GM18867 (cell line): ENCODE measurements at regions not wholly inside any gene's neighbourhood (a gene's known extent, or its start where the extent isn't known, plus 50 kb on each side); places are given as distances from the start of the nearest gene placed in this dataset.

Experiments
- ATAC-seq: cut with Tn5 transposase; IDR thresholded peaks from one replicate; pipeline ENCODE4 v1.9.1; 2021; ENCODE audit warnings: mild to moderate bottlenecking, moderate library complexity; ENCODE audit not compliant: unreplicated experiment

DNA sequence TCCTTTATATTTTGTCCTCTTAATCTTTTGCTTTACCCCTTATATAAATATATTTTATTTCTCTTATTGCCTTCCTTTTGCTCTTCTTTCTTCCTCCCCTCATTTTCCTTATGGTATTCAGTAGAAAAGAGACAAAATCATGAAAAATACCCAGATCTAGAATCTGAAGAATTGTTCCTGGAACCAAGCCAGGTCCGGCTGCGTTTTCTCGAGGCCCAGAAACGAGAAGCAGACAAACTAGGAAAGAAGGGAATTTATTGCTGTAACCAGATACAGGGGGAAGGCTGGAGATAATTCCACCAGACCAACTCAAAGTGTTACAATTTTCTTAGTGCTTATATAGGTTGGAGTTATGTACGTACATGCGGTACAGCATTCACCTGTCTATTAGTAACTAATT is 328.7 kb downstream of the GABRG1 start:
- no peak for ATAC-seq

DNA sequence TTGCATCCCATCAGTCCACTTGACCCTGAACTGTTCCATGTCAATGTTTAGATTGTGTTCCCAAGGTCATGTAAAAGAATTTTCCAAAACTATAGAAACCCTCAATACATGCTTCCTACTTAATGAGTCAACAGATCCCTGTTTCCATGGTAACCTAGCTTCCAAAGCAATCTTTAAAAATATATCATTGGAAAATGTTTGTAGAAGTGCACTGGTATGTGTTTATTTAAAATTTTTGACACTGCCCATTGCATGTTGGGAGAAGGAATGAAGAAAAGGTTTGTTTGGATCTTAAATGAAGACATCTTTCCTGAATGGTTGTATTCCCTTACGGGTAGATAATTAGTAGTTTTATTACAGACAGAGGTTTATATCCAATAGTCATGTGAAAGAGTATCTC is 345.3 kb downstream of the GABRG1 start:
- ATAC-seq, result no peak

DNA sequence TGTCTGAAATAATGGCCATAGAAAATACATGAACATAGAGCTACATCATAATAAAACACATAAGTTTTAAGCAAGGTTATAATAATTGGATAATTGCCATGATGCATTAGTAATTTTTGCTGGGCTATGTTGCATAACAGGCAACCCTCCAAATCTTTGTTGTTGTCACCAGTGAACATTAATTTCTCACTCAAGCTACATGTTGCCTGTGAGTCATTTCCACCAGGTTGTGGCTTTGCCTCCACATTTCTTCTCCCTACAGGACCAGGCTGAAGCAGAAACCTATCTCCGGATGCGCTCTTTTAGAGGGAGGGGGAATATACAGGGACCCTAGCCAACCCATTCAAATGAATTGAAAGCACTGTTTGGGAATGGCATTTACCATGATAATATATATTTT is 347.7 kb downstream of the GABRG1 start:
- no peak for ATAC-seq

DNA sequence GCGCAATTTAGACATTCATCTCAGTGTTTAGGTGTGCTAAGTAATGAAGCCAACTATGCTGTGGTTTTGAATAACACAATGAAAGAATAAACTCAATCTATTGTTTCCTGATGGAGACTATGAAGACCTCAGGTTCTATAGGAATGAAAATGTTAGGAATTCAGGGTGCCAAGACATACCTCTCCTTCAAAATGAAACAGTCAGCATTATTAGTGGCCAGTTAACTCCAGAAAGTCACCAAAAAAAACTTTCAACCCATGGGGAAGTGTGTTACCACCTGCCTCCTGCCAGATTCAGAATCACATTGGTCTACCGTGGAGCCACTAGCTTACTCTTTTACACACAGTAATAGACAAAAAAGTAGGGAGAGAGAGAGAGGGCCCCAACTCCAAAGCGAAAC is 352.9 kb downstream of the GABRG1 start:
- no peak for ATAC-seq

DNA sequence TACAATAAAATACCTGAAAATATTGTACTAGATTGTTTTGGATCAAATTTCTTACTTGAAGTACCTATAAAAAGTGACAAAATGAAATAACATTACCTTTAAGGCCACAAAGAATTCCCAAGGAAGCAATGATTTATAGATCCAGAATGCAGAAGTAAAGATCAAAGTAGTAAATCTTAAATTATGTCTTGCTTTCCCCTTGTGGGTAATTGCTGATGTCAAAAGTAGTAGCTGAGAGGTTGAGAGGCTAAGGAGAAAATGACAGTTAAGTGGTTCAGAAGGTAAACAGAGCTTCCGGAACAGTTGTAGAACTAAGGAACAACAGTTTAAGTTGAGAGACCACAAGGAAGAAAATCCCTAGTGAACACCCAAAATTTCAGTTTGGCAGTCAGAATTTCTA is 358.3 kb downstream of the GABRG1 start:
- no peak for ATAC-seq

DNA sequence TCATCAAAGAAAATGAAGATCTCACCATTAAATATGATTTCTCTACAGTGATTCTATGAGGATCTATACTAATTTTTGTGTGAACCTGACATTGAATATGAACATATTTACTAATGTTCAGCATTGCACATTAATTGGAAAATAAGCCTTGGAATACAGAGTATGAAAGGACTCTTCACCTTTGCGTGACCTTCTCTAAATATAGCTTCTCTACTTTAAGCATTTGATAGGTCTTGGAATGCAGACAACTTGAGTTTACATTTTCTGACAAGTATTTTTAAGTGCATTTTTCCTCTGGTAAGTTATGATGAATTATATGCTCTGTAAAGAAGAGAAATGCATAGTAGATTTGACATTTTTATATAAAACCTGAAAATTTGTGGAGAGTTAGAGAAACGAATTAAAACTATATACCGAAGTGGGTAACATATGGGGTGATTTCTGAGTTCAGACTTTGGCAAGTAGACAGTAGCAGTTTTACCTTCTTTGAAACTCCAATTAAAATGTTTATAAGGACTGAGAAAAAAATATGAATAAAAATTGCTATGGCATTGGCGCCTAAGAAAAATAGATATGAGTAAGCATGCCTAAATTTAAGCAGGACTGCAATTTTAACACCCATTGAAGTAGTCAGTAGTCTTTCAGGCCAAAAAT is 371.9 kb downstream of the GABRG1 start:
- ATAC-seq, result no peak

DNA sequence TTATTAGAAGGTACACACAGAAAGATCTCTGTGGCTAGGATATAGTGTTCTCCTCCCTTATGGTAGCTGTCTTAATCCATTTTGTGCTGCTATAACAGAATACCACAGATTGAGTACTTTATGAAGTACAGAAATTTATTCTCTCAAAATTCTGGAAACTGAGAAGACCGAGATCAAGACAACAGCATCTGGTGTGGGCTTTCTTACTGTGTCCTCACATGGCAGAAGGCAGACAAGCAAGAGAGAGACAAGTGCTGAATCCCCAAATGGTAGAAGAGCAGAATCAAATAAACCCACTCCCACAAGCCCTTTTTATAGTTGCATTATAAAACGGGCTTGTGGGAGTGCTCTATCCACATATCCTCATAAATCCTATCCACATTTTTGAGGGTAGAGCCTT is 373.1 kb downstream of the GABRG1 start:
- no peak for ATAC-seq

DNA sequence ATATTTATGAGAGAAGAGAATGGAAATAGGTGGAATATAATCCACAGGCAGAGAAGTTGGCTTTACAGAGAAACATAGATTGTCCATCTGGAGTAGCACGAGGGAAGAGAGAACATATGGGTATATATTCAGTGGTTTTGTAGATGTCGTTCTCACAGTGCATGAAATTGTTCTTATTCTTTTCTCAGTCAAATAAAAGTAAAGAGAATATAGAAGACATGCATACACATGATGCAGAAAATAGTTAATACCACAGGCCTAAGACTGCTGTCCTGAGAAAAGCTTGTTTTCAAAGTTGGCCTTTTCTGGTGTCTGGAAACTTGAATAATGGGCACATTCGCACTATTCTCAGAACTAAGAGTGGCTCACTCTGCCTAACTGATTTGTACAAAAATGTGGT is 378.1 kb downstream of the GABRG1 start:
- ATAC-seq, result no peak

DNA sequence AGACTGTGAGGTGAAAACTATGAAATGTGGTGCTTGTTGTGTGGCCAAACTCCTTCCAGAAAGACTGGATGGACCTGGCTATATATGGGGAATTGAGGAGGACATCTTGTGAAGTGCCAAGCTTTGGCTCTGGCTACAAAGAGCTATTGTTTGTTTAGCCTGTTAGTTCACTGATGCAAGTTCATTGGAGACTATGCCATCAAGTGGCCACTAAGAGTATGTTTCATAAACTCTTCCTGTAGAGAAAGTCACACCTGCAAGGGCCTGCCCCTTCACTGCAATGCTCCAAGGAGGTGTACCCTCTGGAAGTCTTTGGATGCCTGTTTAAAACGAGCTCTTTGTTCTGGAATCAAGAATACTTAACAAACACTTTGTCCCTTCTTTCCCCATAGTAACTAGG is 382.0 kb downstream of the GABRG1 start:
- no peak for ATAC-seq

DNA sequence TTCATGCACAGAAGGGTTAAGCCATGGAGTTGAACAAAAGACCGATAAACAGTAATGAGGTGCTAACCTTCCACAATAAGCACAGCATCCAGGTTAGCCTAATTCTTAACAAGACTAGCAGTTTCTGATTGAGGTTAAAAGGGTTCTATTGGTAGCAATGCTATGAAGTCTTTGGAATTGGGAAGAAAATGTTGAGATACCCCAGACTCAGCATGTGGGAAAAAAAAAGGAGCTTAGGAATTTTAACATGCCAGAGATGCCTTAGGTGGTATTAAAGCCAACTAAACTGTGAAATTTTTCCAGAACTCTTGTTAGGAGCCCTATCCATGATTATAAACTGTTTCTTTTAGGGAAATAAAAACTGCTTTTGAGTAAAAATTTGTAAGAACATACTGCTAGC is 391.7 kb downstream of the GABRG1 start:
- ATAC-seq, result no peak

DNA sequence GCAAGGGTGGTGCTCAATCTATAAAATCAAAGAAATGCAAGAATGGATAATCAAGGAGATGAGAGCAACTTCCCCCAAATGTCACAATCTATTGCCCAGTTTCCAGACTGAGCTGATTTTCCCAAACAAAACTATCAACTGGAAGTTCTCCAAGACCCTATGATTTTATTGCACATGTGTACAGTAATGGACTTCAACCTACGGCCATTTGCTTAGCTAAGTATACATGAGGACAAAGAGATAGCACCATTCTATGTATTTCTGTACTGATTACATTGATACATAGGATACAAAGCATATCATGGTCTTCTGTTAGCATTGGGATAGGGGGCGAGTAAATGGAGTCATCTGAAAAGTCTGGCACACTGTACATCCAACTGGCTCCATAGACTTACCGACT is 407.8 kb downstream of the GABRG1 start:
- ATAC-seq, result no peak

DNA sequence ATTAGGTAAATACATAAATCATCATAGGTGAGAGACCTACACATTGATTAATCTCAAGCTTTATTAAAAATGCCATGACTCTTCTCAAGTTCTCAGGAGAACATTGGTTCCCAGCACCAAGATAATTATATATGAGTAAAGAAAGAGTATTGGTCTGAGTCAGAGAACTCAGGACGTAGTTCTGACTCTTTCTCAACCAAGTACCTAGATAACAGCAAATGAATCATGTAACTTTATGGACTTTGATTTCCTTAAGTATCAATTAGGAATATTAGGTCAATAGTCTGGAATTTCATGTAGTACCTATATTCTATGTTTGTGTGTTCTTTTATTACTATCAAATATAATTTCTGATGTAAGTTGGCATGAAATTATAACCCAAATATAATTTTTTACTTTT is 409.9 kb downstream of the GABRG1 start:
- no peak for ATAC-seq

DNA sequence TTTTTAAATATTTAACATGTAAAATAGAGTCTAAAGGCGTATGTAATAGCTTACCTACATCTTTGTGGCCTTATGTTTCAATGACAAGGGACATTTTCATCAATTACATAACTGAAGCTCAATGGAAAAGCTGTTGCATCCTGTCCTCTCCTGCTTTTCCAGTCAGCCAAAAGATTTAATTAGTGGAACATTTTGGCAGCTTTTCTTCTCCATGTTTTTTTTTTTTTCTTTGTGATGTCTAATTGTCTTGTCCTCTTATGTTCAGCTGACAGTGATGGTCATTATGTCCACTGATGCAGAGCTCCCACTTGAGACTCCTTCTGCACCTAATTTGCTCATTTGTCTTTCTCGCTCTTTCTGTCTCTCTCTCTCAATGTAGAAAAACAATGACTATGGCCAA is 422.2 kb downstream of the GABRG1 start:
- ATAC-seq, result no peak

DNA sequence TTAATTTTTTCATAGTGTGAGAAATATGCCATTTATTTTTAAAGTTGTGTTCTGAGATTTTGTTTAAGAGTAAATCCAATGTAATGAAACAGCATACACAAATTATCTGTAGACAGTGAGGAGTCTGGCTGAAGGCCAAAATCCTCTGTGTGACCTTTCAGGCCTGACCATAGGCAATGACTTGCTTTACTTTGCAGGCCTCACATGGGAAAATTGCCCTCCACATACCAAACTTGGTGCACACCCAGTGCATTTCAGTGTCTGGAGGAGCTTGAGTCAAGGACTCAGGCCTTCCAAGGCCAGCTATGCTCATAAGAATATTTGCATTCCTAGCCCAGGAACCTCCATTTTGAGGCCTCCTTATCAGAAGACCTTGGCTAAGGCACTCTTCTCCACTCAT is 430.1 kb downstream of the GABRG1 start:
- no peak for ATAC-seq

DNA sequence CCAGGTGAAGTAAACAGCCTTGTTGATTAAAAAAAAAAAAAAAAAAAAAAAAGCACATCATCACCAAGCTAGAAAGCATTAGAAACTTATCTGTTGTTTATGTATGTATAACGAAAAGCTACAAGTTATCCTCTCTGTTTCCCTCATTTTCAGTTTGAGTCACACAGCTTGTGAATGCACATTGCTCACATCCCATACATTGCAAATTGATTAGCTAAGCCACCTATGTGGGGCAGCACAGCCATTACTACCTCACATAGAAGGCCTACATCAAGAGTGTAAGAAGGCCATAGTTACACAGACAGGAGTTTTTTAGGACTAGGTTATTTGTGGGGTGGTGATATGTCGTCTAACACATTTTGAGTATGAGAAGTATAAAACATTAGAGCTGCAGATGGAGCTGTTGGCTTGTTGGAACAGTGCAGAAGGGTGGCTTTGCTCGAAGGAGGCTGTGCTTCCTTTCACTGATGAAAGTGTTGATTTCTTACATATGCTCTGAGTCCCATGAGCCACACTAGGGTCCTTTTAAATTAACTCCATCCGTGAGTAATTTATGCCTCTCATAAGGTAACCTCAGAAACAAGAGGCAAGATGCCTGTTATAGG is 431.6 kb downstream of the GABRG1 start:
- no peak for ATAC-seq

DNA sequence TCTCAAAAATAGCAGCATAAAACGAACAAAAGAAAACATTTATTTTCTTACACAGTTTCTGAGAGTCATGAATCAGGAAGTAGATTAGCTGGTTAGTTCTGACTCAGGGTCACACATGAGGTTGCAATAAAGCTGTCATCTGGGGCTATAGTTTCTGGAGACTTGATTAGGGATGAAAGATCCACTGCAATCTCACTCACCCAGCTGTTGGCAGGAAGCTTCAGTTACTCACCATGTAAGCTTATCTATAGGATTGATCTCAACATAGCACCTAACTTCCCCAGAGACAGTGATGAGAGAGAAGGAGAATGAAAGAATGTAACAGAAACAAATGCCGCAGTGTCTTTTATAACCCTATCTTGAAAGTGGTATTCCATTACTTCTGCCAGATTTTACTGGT is 435.5 kb downstream of the GABRG1 start:
- ATAC-seq, result no peak

DNA sequence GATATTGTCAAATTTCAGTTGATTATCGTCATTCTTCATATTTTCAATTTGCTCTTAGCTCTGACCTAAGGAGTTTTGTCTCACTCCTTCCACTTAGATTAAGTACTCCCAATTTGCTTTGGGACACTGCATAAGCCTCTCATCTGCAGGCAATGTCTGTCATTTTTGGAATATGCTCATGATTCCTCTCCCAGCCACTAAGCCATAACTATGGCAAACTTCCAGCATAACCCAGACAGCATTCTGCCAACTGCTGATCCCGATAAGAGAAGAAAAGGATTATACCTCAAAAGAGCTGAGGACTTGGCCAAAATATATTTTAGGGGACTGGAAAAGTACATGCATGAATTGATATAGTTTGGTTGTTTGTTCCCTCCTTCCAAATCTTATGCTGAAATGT is 444.4 kb downstream of the GABRG1 start:
- no peak for ATAC-seq

DNA sequence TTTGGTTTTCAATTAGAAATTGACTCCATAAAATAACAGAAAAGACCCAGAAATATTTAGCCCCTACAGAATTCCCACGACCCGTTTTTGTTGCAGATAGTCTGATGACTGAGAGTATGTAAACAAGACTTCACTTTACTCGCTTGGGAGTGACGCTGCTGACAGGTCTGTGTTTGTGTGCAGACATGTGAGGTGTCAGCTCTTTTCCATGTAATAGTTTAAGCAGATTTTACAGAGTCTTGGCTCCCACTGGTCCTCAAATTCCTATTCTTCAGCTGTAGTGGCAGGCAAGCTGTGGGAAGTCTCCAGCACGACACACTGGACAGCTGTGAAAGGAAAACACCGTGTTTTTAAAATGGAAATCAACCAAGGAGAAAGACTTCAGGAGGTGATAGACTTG is 455.7 kb downstream of the GABRG1 start:
- no peak for ATAC-seq

DNA sequence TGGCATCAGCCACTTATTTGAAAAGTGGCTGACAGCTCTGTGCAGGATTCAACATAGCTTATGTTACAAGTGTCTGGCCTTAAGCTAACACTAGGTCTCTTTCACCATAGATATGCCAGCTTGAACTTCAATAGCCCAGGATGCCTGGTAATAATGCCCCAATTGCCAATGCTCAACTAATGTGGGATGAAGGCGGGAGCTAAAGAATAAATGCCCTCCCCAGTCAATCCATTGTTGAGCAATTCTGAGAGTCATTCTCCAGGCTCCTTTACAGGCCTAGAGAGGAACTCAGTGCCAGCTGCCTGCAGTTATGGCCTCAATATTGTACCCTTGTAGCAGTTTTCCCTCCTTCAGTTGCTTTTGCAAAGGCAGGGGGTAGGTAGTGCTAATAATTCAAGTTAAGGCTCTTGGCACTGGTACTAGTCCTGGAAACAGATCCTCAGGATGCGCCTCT is 460.2 kb downstream of the GABRG1 start:
- ATAC-seq, result no peak

DNA sequence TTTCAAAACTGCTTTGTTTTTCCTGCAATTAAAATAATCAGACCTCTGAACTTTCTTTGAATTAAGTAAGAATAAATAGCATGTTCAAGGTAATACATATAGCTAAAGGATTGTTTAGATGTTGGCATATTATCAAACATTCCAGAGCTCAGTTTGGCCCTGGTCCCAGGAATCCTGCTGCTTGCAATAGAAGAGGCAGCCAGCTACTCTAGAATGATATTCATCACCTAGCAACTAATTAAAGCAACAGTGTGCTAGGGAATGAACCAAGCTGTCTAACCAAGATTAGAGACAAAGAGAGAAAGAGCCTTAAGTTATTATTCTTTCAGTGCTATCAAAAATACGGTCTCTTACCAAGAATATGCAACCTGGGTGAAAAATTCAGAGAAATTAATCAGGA is 460.9 kb downstream of the GABRG1 start:
- no peak for ATAC-seq

DNA sequence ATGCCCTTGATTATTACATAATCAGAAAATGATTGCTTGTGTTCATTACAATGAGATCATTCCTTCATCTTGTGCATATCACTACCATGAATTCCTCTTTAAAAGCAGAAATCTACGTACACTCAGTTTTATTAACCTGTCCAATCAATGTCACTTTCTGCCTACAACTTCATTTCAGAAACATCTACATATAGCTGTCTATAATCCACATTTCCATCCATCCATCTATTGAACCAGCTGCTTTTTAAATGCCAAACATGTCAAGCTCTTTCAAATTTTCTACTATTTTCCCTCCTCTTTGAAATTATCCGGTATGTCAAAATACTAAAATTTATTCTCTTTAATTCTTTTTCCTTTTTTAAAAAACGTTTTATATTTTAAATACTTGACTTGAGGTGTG is 462.0 kb downstream of the GABRG1 start:
- no peak for ATAC-seq

DNA sequence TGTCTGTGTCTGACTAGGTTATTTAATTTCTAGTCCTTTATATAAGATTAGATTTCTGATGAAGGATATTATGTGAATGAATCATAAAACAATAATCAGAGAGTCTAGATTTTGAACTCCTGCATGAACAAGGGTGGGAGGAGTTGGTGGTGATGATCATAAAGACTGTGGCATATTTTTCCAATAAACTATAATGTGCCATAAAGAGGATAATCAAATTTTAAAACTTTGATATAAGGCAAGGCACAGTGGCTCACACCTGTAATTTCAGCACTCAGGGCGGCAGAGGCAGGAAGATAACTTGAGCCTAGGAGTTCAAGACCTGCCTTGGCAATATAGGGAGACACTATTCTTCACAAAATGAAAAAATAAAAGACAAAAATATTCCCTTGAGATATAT is 473.3 kb downstream of the GABRG1 start:
- ATAC-seq, result no peak

DNA sequence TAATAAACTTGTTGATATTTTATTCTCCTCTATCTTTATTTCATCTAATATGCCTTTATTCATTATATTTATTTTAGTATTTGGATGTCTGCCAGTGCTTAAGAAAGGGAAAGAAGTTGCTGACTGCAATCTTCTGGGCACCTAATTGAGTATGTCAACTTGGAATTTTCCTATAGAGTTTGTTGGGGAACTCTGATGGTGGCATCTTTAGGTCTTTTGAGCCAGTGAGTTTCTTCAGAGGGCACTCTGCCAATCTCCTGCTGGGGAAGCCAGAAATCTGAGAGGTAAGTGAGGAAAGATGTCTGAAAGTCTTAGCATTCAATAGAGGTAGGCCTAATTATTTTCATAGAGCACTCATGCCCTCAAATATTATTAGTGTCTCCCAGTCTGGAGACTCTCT is 475.0 kb downstream of the GABRG1 start:
- no peak for ATAC-seq
